NCI-H187 treated with DMSO at 0.1 percent for 48 hours (cell line): ENCODE measurements at regions not wholly inside any gene's neighbourhood (a gene's known extent, or its start where the extent isn't known, plus 50 kb on each side); places are given as distances from the start of the nearest gene placed in this dataset.
"Not testable (repeated sequence)": the region's sequence is repeated elsewhere in the genome, so short reads cannot be mapped to it uniquely, and the experiment has no call there.

Experiments used
- DNase-seq: peaks from one replicate; lab custom pipeline; 2025; lab: John Stamatoyannopoulos, UW

GRCh38 chr14:53286301-53286700 is 133.2 kb upstream of the DDHD1 start:
- DNase-seq, result no peak

- no peak for DNase-seq
Observed at GRCh38 chr14:53285821-53286220, 132.7 kb upstream of the DDHD1 start.

- no peak for DNase-seq
Observed at GRCh38 chr14:53285064-53285463, 131.9 kb upstream of the DDHD1 start.

GRCh38 chr14:53278602-53279506 is 125.7 kb upstream of the DDHD1 start:
- DNase-seq, result no peak

- no peak for DNase-seq
Observed at GRCh38 chr14:53273671-53274072, 120.5 kb upstream of the DDHD1 start.

GRCh38 chr14:53265025-53265424 is 111.9 kb upstream of the DDHD1 start:
- no peak for DNase-seq

- no peak for DNase-seq
Observed at GRCh38 chr14:53260928-53261327, 107.8 kb upstream of the DDHD1 start.

- no peak for DNase-seq
Observed at GRCh38 chr14:53260286-53260685, 107.2 kb upstream of the DDHD1 start.

GRCh38 chr14:53252141-53252540 is 99.0 kb upstream of the DDHD1 start:
- DNase-seq, result no peak

- no peak for DNase-seq
Observed at GRCh38 chr14:53249059-53249458, 95.9 kb upstream of the DDHD1 start.

- no peak for DNase-seq
Observed at GRCh38 chr14:53247596-53248370, 94.7 kb upstream of the DDHD1 start.

GRCh38 chr14:53242898-53243297 is 89.8 kb upstream of the DDHD1 start:
- DNase-seq, result not testable (repeated sequence)

- no peak for DNase-seq
Observed at GRCh38 chr14:53237488-53237887, 84.4 kb upstream of the DDHD1 start.

- no peak for DNase-seq
Observed at GRCh38 chr14:53236708-53237107, 83.6 kb upstream of the DDHD1 start.

- DNase-seq, result no peak
Observed at GRCh38 chr14:53231171-53231570, 78.0 kb upstream of the DDHD1 start.

GRCh38 chr14:53228966-53229365 is 75.8 kb upstream of the DDHD1 start:
- DNase-seq, result no peak

- DNase-seq, result no peak
Observed at GRCh38 chr14:53227154-53227718, 74.1 kb upstream of the DDHD1 start.

- DNase-seq, result no peak
Observed at GRCh38 chr14:53226553-53226952, 73.4 kb upstream of the DDHD1 start.

GRCh38 chr14:53220914-53221313 is 67.8 kb upstream of the DDHD1 start:
- DNase-seq, result no peak

GRCh38 chr14:53218161-53218560 is 65.0 kb upstream of the DDHD1 start:
- DNase-seq, result no peak

GRCh38 chr14:53217316-53217994 is 64.3 kb upstream of the DDHD1 start:
- DNase-seq, result no peak

GRCh38 chr14:53216955-53217315 is 63.8 kb upstream of the DDHD1 start:
- DNase-seq, result not testable (repeated sequence)
